ENCODE measurements at regions not wholly inside any gene's neighbourhood (a gene's known extent, or its start where the extent isn't known, plus 50 kb on each side); places are given as distances from the start of the nearest gene placed in this dataset.

DNA sequence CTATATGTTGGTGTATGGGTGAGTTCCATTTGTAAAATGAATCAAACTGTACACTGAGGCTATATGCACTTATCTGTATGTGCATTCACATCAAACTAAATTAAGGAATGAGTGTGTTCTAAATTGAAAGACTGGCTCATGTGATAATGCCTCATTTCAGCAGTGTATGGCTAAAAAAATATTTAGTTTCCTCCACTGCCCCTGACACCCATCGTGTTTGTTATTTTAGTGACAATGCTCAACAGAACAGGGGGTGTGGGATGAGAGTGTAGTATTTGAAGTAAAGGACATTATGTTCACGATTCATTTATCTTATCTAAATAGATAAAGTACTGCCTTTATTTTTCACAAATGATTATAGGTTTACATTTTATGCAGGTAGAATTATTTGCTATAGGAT is 301.1 kb upstream of the ARPP21 start:
- peaks cover 0 to 3% (median 0%) of the 10 kb centered on the region in 8 donors for H3K9me3 ChIP-seq
- WGBS, 5 donors, result 28 to 42% (median 33%) methylated on average over 2 of the region's 2 CpGs
- H3K4me3 ChIP-seq, result no peak overlapping the region
- TF ChIP-seq CTCF (IDR thresholded peaks at IDR 0.05 in 8 of 11, conservative IDR thresholded peaks at IDR 0.05 in 3 of 11) (no peak), POLR2A (IDR thresholded peaks at IDR 0.05) (no peak), POLR2AphosphoS5 (IDR thresholded peaks at IDR 0.05) (no peak)
- no peaks in the 10 kb centered on the region for H3K27me3 ChIP-seq (replicated peaks in 1 of 7)
- H3K4me1 ChIP-seq, result no peaks in the 10 kb centered on the region
- H3K36me3 ChIP-seq, result no peaks in the 10 kb centered on the region
- no peak for DNase-seq
- no peak overlapping the region for H3K27ac ChIP-seq
- intact Hi-C loops (cut with DNase I; ENCODE audit: low total_unique reads), result no loop called here

DNA sequence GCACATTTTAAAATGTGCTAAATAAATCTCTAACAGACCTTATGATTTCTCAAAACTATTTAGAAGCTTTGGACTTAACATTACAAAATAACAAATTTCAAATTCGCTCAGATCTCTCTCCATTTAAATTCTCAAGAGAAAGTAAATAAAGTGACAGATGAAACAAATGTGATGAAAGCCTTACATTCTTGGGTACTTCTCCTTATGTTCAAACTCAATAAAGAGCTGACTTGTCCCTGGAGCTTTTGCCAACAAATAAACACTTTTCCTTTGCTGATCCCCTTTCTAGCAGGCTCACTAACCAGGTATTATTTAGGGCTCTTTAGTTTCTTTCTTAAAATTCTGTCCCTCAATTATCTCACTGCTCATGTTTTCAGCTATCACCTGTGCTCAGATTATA is 259.1 kb upstream of the ARPP21 start:
- H3K36me3 ChIP-seq, result no peaks in the 10 kb centered on the region
- H3K4me3 ChIP-seq, result no peak overlapping the region
- peaks cover 0 to 7% (median 0%) of the 10 kb centered on the region in 8 donors for H3K9me3 ChIP-seq
- no peaks in the 10 kb centered on the region for H3K4me1 ChIP-seq
- no peak for DNase-seq
- TF ChIP-seq POLR2AphosphoS5 (IDR thresholded peaks at IDR 0.05), result no peak
- TF ChIP-seq POLR2A (IDR thresholded peaks at IDR 0.05), result no peak
- intact Hi-C loops (cut with DNase I; ENCODE audit: low total_unique reads), result no loop called here
- H3K27me3 ChIP-seq (replicated peaks in 1 of 7), result no peaks in the 10 kb centered on the region
- H3K27ac ChIP-seq, result no peak overlapping the region
- WGBS, 5 donors, result 69 to 93% (median 92%) methylated on average over 1 of the region's 1 CpG

DNA sequence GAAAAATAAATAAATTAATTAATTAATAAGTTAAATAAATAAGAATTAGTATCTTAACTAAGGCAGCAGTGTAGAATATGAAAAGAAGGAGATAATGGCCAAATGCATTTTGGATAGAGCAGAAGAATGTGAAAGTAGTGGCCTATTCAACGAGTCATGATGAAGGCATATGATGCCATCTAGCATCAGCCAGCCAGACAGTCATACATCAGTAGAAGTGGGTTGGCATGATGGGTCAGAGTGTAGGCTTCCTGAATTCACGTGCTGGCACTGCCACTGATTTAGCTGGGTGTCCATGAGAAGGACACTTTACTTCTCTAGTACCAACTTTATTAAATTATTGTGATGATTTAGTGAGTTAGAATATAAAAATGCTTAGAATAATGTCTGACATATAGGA is 256.1 kb upstream of the ARPP21 start:
- Histone ChIP-seq H3K4me1 (no peaks in the 10 kb centered on the region), H3K9me3 (peaks cover 0 to 5% (median 0%) of the 10 kb centered on the region in 8 donors), H3K4me3 (no peak overlapping the region), H3K27ac (no peak overlapping the region), H3K36me3 (no peaks in the 10 kb centered on the region), H3K27me3 (replicated peaks in 1 of 7) (no peaks in the 10 kb centered on the region)
- intact Hi-C loops (cut with DNase I; ENCODE audit: low total_unique reads), result no loop called here
- WGBS, 5 donors, result 55 to 76% (median 70%) methylated on average over 2 of the region's 2 CpGs
- no peak for TF ChIP-seq POLR2A (IDR thresholded peaks at IDR 0.05)
- TF ChIP-seq CTCF (IDR thresholded peaks at IDR 0.05 in 8 of 11, conservative IDR thresholded peaks at IDR 0.05 in 3 of 11), result no peak
- TF ChIP-seq POLR2AphosphoS5 (IDR thresholded peaks at IDR 0.05), result no peak
- no peak for DNase-seq

DNA sequence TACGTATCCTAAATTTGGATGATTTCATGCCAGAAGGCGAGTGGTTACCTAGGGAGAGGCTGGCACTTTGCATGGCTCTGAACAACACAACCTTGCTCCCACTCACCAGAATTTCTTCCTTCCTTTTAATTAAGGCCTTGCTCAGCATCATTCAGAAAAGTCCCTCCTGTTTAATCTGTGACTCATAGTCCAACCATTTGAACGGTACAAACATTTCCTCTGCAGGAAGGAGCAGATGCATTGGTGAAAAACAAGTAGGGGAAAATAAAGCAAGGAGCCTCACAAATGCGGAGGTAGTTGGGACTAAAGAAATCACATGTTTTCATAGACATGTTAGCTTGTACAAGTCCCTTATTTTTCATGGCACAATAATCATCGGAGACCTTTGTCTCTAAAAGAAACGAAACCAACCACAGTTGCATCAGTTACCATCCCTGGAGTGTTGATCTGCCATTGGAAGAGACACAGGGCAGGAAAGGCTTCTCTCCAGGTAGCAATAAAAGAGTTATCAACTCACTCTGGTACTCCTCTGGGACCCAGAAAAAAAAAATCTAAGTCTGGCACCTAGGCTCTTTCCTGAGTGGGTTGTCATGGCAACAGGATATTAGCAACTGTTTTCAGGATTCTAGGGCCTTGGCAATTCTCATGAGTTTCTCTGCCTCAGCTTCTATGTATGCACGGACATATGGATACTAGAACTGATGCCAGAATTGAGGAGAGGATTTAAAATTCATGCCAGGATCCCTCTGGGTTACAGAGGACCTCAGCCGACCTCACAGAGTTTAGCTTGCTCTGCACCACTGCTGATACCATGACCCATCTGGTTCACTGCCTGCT is 255.4 kb upstream of the ARPP21 start:
- Histone ChIP-seq H3K4me1 (no peaks in the 10 kb centered on the region), H3K27me3 (replicated peaks in 1 of 7) (no peaks in the 10 kb centered on the region), H3K27ac (no peak overlapping the region), H3K36me3 (no peaks in the 10 kb centered on the region), H3K9me3 (peaks cover 0 to 5% (median 0%) of the 10 kb centered on the region in 8 donors), H3K4me3 (no peak overlapping the region)
- no peak for TF ChIP-seq POLR2A (IDR thresholded peaks at IDR 0.05)
- TF ChIP-seq CTCF (IDR thresholded peaks at IDR 0.05 in 8 of 11, conservative IDR thresholded peaks at IDR 0.05 in 3 of 11), result no peak
- no peak for TF ChIP-seq POLR2AphosphoS5 (IDR thresholded peaks at IDR 0.05)
- intact Hi-C loops (cut with DNase I; ENCODE audit: low total_unique reads), result no loop called here
- WGBS, 5 donors, result 65 to 75% (median 66%) methylated on average over 8 of the region's 8 CpGs
- no peak for DNase-seq

All from spleen (tissue), 11 donors.